ENCODE measurements at regions not wholly inside any gene's neighbourhood (a gene's known extent, or its start where the extent isn't known, plus 50 kb on each side); places are given as distances from the start of the nearest gene placed in this dataset.
"Not testable (repeated sequence)": the region's sequence is repeated elsewhere in the genome, so short reads cannot be mapped to it uniquely, and the experiment has no call there.

GRCh38 chr5:98330871-98331270 is 442.6 kb upstream of the RGMB start:
- DNase-seq: no peak

GRCh38 chr5:98333921-98334320 is 439.5 kb upstream of the RGMB start:
- no peak for DNase-seq

- no peak for DNase-seq
These were observed 438.5 kb upstream of the RGMB start for GRCh38 chr5:98334946-98335345.

GRCh38 chr5:98339141-98339848 is 434.2 kb upstream of the RGMB start:
- no peak for DNase-seq

- no peak for DNase-seq
These were observed 432.1 kb upstream of the RGMB start for GRCh38 chr5:98341038-98342032.

- not testable (repeated sequence) for DNase-seq
These were observed 430.4 kb upstream of the RGMB start for GRCh38 chr5:98342958-98343660.

GRCh38 chr5:98349251-98349989 is 424.0 kb upstream of the RGMB start:
- DNase-seq: no peak

GRCh38 chr5:98349990-98350365 is 423.5 kb upstream of the RGMB start:
- DNase-seq: no peak

- no peak for DNase-seq
These were observed 418.5 kb upstream of the RGMB start for GRCh38 chr5:98354922-98355321.

- no peak for DNase-seq
These were observed 412.9 kb upstream of the RGMB start for GRCh38 chr5:98360548-98360947.

- no peak for DNase-seq
These were observed 410.3 kb upstream of the RGMB start for GRCh38 chr5:98363157-98363556.

- DNase-seq: no peak
These were observed 408.9 kb upstream of the RGMB start for GRCh38 chr5:98364549-98364948.

- DNase-seq: no peak
These were observed 408.3 kb upstream of the RGMB start for GRCh38 chr5:98365126-98365525.

GRCh38 chr5:98368141-98368540 is 405.3 kb upstream of the RGMB start:
- DNase-seq: no peak

- no peak for DNase-seq
These were observed 401.1 kb upstream of the RGMB start for GRCh38 chr5:98372351-98372750.

GRCh38 chr5:98391921-98392625 is 381.4 kb upstream of the RGMB start:
- DNase-seq: no peak

- DNase-seq: not testable (repeated sequence)
These were observed 380.3 kb upstream of the RGMB start for GRCh38 chr5:98393205-98393604.

- DNase-seq: no peak
These were observed 376.4 kb upstream of the RGMB start for GRCh38 chr5:98397081-98397480.

GRCh38 chr5:98398465-98398864 is 375.0 kb upstream of the RGMB start:
- no peak for DNase-seq

- no peak for DNase-seq
These were observed 371.8 kb upstream of the RGMB start for GRCh38 chr5:98401656-98402055.

GRCh38 chr5:98402130-98402529 is 371.3 kb upstream of the RGMB start:
- DNase-seq: no peak

- no peak for DNase-seq
These were observed 370.3 kb upstream of the RGMB start for GRCh38 chr5:98403131-98403530.
